Colon (tissue), 2 donors: ENCODE measurements at regions not wholly inside any gene's neighbourhood (a gene's known extent, or its start where the extent isn't known, plus 50 kb on each side); places are given as distances from the start of the nearest gene placed in this dataset.
"Not testable (repeated sequence)": the region's sequence is repeated elsewhere in the genome, so short reads cannot be mapped to it uniquely, and the experiment has no call there.

Experiments used
- FAIRE-seq: peaks from 2 replicates; lab custom pipeline; 2012; peaks lifted over from hg19 to GRCh38; lab: Jason Lieb, UNC
- donor health status: control.
- donor health status: control.

DNA sequence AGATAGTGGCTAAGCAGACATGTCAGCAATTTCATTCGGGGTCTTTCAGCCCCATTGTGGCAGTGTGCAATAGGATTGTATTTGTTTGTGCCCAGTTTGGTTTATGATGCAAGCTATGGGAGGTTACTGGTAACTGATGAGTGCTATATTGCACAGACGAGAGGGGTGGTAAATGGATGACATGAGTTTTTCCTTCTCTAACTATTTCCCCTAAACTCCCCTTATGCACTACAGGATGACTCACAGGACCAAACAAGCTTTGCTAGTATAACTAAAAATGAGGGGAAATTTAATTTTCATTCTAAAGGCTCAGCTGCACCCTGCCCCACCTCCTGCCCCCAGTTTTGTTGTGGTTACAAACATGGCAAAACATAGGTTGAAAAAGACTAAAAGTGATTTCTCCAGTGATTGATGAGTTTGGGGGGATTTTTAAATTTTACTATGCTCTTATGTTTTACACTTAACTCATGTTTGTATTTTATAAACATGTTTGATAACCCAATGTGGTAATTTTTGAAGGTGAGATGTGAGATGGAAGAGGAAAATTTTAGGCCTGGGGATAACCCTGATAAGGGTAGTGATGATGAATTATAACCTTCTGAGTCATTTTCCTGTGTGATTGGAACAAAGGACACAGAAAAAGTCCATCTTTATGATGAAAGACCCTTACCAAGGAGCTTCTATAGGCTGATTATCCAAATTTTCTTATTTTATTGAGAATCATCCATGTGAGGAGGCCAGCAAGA lies 60.8 kb upstream of the NAMPT start:
- FAIRE-seq, result no peak

DNA sequence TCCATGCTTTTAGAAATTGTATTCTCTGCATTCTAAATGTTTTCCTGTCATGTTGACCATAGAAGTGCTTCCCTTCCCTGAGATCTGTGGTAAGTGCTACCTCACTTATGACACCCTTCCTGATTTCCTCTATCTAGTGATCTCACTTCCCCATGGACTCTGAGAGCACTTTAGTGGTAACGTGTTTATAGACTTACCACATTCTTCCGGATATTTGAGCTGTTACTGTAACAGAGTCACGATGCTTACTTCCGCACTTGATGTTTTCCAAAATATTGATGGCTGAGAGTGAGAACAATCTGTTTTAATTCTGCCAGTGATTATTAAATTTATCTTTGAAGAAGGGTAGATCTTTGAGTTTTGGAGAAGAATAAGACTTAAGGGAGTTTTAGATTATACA lies 60.1 kb upstream of the NAMPT start:
- FAIRE-seq, result no peak

DNA sequence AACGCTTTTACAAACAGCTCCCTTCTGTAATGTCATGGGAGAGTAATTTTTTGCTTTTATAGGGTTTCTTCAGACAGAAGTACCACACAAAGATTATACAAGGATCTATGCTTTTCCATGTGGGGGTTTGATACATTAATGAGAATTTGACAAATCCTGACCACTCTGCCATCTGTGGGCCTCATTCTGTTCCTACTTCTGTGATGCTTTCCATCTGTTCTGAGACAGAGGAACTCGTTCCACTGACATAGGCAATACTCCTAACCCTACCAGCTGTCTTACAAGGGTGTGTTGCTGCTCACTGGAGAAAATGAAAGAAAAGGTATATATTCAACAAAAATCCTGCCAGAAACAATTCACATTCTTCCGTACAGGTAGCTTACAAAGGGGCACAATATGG lies 59.4 kb upstream of the NAMPT start:
- no peak for FAIRE-seq

- FAIRE-seq, result not testable (repeated sequence)
Measured at GRCh38 chr7:106342049-106342448, 57.3 kb upstream of the NAMPT start.

GRCh38 chr7:106340247-106340596 lies 55.4 kb upstream of the NAMPT start:
- not testable (repeated sequence) for FAIRE-seq

DNA sequence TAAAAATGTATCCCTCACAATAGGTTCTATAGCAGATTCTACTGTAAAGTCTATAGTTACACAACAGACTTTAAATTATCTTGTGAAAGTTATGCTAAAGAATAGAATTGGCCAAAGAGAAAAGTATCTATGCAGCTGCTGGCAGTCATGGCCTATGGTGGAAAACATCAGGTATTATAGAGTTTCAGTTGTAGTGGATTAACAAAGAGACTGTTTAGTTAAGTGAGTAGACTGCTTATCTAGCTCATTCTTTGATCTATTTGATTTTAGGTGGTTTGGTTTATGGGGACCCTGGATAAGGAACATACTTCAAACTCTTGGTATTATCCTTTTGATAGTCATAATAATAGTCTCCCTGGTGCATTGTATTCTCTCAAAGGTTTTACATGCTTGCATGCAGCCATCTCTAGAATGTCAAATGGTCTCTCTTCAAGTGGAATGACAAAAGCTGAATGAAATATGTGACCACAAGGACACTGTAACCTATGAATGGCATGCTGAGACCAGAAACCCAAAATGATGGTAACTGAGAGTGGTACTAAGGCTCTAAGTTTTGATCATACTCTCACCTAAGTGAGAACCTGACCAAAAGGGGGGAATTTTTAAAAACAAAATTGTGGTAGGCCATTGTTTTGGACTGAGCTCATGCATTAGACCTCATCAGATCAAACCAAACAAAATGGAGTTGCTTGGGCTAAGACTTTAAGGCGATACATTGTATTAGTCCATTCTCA lies 54.9 kb upstream of the NAMPT start:
- no peak for FAIRE-seq

- FAIRE-seq, result no peak
Measured at GRCh38 chr7:106337754-106338153, 53.0 kb upstream of the NAMPT start.

- no peak for FAIRE-seq
Measured at GRCh38 chr7:106335814-106336213, 51.0 kb upstream of the NAMPT start.
